ENCODE measurements at regions not wholly inside any gene's neighbourhood (a gene's known extent, or its start where the extent isn't known, plus 50 kb on each side); places are given as distances from the start of the nearest gene placed in this dataset.

DNA sequence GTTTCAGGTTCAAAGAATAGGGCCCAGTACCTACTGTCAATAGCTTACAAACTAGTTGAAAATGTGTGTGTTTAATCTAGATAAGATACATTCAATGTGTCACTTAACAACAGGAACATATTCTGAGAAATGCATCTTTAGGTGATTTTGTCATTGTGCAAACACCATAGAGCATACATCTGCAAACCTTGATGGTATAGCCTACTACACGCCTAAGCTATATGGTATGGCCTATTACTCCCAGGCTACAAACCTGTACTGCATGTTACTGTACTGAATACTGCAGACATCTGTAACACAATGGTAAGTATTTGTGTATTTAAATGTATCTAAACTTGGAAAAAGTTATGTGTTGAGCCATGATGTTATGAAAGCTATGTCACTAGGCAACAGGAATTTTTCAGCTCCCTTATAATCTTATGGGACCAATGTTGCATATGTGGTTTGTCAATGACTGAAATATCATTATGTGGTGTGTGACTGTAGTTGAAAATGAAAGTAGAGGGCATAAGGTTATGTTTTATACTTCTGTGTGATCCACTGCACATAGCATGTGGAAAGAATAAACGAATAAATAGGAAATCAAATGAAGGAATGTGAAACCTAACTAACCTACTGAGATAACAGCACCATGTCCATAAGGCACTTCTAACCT, 129.0 kb upstream of the CAMK1G start:
- no peak for DNase-seq

DNA sequence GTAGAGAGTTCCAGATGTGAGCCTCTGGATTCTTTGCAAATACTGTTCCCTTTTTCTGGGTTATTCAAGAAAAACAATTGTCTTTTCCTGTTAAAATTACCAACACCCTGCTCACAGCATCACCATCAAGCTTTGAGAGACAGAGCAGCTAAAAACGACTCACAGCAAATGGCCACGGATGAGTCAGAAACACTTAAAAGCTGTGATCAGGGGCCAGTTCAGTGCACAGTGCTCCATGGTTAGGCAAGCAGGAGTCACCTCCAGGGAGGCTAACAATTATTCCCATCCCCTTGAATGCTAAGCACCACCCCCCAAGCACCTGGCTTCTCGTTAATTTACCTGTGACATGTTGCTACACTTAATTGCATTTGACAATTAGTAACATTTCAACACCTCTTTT, 128.4 kb upstream of the CAMK1G start:
- no peak for DNase-seq

DNA sequence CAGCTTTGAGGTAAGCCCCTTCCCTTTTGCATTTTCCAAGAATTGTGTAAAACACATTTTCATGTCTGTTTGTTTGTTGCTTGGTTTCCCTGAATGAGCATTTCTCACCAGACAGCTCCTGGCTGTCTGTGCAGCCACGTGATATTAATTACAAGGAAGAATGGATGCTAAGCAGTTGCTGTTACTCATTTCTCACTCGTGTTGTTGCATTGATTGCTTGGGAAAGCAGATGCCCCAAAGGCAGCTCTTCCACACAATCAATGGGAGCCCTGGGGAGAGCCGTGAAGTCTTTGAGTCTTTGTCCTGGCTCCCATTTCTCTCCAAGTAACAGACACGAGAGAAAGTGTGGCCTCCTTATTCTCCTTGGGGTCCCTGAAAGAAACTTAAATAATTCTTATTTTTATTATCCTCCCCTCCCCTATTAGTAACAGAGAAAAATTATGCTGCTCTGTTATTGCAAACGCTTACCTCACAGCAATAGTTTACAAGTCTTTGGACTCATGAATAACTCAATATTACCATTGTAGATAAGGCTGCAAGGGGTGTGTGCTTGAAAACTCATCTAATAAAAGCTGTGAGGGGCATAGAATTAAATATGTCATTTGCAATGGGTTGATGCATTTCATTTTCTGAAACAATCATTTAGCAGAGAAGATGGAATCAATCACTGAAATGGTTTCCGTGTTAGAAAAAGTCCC, 127.7 kb upstream of the CAMK1G start:
- no peak for DNase-seq

DNA sequence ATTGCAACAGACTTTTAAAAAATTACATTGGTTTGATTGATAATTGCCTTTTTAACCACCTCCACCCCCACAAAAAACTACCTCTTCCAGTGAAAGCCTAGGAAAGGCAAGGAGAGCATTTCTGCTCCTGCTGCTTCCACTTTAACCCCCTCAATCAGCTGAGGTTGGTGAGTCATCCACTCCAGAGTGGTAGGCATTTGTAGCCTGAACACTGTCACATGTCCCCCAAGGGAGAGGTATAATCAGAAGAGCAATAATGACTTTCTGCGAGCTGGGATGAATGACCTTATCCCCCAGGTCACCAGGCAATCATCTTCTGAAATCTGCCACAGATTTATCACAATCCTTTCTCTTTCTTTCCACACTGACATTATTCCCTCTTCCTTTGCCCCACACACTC, 126.6 kb upstream of the CAMK1G start:
- DNase-seq = no peak

DNA sequence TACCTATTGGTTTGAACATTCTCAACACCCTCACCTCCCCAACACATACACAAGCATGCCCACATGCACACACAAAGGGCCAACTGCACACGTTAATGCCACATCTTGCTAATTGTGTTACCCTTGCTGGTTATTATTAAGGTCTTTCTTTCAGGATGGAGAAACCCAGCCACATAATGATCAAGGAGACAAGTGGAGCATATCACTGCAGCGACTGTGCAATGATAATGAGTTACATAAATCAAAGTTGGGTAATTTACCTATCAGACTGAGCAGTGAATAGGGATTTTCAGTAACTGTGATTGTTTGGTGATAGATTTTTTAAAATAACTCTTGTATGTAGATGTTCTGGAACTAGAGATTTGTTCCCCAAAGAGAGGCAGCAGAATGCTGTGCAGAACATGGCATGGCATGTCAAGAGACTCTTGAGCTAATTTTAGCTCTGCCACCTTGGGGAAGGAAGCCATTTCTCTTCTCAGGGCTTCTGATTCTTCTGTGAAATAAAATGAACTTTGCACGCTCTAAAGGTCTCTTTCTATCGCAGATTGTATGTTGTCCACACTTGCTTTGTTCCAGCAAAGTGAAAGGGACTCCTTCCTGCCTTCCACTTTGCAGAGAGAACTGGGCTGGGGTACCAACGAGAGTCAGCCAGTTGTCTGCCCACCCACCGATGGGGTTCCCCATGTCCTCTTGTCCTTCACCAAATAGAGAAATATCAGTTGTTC, 126.0 kb upstream of the CAMK1G start:
- DNase-seq = no peak

DNA sequence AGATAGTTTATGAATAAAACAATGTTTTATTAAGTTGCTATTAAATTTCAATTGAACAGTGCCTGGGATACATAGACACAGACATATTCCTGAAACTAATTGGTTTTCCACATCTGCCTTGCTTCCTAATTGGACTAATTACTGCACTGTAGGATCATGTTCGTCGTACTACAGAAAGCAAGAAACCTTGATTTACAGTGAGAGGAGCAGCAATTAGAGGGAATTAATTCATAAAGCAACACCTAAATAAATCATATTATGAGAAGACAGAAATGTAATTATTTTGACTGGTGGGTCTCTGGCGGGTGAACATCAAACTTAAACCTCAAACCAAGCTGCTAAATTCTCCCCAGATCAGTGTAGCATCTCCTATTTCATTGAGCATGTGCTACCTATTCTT, 124.6 kb upstream of the CAMK1G start:
- no peak for DNase-seq

DNA sequence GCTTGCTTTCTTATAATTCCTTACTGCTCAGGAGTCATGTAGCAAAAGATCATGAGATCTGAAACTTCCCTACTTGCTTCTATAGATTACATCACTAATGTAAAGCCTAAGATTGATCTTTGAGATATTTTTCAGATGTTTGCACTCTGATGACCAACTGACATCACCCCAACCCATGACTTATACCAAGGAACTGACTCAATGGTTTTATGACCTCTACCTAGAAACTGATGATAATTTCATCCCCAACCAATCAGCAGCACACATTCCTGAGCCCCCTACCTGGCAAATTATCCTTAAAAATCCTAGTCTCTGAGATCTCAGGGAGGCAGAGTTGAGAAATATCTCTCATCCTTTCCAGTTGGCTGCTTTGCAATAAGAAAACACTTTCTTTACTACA, 122.3 kb upstream of the CAMK1G start:
- DNase-seq = no peak

DNA sequence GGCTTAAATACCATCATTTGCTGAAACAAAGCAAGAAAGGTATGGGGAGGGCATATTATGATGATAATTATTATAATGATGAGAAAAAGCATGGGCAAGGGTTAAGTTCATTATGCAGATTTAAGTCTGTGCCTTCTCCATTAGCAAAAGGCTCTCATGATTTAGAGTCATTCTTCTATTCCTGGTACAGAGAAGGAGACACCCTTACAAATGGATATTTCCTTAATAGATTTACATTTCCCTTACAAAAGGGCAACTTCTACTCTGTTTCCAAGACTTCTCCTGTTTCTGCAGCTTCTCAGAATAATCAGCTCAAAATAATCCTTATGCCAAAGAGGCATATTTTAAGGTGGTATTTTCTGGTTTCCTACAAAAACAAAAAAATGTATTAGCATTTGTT, 121.1 kb upstream of the CAMK1G start:
- no peak for DNase-seq

DNA sequence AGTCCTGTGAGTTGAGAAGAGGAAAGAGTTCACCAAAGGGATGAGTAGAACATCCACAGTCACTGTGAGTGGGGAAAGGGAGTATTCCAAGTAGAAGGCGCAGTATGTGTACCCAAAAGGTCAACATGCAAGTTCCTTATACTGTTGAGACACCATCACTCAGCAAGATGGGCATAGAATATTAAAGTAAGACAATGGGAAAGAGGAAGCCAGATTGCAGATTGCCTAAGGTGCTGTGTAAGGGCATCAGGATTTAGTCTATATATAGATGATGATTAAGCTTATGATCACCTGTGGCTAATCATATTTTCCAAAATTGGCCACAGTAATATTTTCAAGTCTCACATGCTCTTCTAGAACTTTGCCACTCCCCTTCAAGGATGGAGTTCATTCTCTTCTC, 120.1 kb upstream of the CAMK1G start:
- DNase-seq = no peak

DNA sequence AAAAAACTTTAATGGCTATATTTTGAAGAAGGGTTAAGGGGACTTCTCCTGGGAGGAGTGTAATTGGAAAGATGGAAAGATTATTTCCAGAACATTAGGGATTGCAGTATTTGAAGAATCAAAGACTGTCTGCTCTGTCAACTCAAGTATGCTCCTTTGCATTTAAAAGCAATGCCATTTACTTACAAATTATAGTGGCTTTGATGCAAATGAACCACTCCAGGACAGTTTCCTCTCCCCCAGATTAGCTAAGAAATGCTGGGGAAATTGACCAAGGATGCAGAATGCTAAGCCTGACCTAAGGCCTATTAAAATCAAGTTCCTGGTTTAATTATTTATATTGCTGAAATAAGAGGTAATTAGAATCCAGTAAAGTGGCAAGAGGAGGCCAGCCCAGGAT, 110.5 kb upstream of the CAMK1G start:
- no peak for DNase-seq

DNA sequence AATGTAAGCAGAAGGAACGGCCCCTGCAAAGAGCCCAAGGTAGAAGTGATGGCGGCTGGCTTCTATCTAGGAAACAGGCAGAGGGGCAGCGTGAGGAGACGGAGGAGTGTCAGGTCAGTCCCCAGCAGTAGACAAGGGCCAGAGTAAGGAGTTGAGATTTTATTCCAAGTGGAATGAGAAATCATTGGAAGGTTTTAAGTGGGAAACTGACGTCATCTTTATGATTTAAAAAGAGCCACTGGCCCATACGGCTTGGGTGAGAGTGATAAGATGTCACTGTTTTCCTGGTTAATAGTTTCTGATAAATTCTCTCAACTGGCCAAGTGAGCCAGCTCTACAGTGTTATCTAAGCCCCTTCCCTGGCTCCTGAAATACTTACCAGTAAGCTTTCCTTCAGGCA, 103.2 kb upstream of the CAMK1G start:
- DNase-seq = no peak

DNA sequence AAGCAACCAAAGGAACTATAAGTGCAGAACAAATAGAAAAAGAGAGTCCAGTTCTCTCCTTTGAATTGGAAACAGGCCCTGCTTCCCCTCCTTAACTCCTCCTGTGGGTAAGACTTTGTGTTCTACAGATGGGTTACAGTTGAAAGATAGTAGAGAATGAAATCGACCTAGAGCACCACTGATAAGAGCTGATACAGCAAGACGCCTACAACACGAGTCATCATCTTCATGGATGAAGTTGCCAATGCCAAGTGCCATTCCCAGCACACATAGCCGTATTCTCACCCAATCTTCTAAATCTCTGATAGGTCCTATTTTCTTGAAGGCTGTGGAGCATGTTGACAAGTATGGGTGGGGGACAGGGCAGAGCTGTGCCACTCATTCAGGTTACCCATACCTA, 99.8 kb upstream of the CAMK1G start:
- no peak for DNase-seq

DNA sequence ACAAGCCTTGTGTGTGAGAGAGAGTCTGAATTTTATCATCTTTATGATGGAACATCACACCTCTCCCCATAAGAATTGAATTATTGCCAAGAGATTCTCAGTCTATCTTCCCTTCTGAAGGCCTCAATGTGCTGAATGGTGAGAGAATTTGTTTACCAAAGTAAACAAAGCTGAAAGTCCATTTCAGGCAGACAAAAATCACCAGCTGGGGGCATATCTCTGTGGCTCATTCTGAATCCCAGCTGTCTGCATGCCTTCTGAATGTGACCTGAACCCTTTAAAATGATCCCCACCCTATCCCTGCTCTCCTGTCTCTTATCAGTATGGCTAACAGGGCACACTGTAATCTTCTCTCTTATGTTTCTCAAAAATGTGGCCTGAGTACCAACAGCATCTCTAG, 99.1 kb upstream of the CAMK1G start:
- DNase-seq = no peak

DNA sequence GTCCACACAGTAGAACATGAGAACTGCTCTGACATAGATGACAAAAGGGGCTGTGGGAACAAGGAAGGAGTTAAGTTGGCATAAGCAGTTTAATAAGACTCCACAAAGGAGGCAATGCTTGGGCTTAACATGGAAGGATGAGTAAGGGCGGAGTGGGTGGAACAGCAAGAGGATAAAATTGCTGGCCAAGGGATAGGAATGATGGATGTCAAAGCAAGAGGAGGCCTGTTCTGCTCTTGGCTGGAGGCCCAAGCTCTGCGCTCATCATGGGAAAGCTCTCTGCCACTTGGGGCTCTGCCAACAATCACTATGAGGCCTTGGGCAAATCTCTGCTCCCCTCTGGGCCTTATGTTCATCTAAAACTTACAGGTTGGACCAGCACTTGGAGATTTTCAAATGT, 98.3 kb upstream of the CAMK1G start:
- DNase-seq = no peak

DNA sequence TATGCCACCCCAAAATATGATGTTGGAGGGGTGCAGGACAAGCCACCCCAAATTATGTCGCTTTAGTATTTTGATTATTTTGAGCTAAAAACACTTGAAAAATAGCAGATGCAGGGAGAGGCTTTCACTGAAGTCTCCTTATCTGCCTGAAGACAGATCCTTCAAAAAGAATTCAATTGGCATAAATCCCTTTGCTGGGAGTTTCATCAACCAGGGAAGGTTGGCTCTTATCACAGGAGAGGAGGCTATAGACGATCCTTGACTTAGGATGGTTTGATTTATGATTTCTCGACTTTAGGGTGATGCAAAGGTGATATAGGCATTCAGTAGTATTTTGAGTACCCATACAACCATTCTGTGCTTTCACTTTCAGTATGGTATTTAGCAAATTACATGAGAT, 97.8 kb upstream of the CAMK1G start:
- no peak for DNase-seq

DNA sequence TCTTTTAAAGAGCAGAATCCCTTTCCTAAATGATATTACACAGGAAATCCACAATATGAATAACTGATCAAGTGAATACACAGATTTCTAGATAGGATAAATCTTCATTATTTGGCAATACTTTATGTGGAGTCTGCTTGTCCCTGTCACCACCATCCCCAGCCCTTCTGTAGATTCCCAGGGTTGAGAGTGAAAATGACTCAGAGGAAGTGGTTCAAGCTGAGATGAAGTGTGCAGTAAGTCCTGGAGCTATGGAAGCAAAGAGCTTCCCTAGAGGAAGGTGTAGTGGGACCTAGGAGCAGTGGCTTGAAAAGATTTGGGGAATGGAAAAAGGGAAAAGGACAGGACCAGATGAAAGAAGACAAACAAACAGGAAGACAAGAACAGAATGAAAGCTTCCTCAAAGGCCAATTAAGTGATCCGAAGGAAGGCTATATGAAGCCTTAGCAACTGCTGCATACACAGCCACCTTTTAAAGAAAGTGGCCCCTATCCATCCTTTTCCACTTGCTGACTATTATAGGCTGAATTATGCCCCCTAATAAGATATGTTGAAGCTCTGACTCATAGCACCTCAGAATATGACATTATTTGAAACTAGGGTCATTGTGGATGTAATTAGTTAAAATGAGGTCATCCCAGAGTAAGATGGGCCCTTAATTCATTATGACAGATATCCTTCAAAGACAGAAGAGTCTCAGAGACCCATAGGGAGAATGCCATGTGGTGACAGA, 96.5 kb upstream of the CAMK1G start:
- no peak for DNase-seq

DNA sequence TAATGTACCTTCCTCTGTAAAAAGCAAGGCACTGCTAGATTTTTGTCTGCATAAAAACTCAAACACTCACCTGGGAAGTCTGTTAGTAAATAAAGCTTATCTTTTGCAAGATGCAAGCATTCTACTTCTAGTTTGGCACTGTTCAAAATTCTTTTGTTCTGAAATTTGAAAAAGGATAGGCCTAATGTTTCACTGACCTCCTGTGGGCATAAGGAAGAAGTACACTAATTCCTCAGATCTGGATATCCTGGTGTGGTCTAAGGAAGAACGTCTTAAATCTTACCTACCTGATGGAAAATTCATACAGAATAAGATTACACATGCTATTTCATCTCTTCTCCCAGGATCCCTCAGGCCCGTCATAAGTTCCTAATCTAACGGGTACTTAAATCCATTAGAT, 93.5 kb upstream of the CAMK1G start:
- no peak for DNase-seq

DNA sequence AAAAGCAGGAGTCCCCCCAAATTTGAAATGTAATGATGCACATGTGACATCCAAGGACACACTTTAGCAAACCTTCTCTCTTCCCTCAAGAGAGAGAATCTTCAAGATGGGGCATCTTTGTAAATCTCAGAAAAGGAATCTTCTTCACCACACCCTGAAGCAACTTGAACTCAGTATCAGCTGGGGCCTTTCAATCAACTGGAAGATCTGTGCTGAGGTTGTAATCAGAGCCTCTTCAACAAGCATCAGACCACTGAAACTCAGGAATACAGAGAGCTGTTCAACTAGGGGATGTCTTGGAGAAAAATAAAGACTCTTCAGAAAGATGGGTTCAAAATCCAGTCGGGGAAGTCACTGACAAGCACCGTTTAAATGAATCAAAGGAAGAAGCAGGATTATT, 92.5 kb upstream of the CAMK1G start:
- DNase-seq = no peak

DNA sequence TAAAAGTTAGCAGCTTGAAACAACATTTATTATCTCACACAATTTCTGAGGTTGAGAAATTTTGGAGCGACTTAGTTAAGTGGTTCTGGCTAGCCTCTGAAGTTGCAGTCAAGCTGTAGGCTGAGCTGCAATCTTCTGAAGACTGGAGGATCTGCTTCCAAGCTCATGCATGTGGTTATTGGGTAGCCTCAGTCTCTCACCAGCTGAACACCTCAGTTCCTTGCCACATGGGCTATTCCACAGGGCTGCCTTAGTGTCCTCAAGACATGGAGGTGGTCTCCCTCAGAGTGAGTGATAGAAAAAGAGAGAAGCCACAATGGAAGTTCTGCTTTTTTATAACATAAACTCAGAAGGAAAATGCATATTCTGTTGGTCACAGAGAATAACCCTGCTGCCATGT, 92.0 kb upstream of the CAMK1G start:
- no peak for DNase-seq

DNA sequence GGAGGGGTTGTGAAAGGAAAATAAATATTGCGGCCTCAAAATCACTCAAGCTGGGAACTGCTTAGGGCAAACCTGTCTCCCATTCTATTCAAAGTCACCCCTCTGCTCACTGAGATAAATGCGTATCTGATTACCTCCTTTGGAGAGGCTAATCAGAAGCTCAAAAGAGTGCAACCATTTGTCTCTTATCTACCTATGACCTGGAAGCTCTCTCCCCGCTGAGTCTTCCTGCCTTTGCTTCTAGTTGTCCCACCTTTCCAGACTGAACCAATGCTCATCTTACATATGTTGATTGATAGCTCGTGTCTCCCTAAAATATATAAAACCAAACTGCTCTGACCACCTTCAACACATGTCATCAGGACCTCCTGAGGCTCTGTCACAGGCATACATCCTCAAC, 91.6 kb upstream of the CAMK1G start:
- DNase-seq = no peak

DNA sequence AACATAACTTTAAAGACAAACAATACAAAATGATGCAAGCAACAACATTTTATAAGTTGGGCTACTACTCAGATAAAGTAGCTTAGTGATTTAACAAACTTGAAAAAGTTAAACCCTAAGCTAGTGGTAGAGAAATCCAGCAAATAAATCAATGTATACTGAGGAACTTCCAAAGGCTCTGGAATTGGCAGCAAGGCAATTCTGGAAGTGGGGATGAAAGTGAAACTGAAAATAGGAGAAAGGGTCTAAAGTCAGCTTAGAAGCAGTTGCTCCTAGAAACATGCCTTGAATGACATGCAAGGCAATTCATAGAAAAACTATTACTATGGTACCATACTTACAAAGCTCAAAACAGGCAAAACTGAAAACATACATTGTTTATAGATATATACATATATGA, 90.0 kb upstream of the CAMK1G start:
- DNase-seq = no peak

DNA sequence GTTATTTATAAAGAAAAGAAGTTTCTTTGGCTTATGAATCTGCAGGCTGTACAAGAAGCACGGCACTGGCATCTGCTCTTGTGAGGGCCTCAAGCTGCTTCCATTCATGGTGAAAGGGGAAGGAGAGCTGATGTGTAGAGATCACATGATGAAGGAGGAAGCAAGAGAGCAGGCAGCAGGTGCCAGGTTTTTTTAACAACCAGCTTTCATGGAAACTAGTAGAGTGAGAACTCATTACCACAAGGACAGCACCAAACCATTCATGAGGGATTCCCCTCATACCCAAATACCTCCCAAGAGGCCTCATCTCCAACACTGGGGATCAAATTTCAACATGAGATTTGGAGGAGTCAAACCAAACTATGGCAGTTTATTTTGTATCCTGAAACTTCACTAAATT, 85.8 kb upstream of the CAMK1G start:
- no peak for DNase-seq

DNA sequence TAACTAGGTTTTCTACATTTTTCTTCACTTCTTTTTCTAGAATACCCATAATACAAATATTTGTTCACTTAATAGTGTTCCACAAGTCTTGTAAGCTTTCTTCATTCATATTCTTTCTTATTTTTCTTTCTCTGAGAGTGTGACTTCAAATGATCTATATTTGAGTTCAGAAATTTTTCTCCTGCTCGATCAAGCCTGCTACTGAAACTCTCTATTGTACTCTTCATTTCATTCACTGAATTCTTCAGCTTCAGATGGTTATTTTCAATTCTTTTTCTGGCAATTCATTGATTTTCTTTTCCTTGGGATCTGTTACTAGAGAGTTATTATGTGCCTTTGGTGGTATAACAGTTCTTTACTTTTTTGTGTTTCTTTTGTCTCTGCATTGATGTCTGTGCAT, 82.5 kb upstream of the CAMK1G start:
- DNase-seq = no peak

DNA sequence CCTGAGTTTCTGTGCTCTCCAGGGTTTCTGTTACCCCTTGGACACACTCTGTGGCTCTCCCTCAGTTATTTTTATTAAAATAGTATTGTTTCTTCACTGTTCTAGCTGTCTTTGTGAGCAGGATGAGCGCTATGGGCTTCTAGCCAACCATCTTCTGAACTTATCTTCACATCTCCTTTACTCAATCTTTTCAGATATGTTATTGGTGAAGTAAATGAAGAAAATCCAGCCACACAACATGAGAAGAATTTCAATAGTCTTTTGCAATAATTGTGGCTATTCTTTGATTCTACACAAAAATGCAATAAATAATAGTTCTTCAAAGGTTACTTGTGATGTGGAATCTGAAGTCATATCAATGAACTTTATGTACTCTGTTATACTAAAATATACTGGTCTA, 80.3 kb upstream of the CAMK1G start:
- no peak for DNase-seq

Data from activated CD4-positive, alpha-beta T cell treated with anti-CD3 and anti-CD28 coated beads, Interleukin-2, amount 50 U/mL, for 4 hours (primary cell).